HG03460 (cell line): ENCODE measurements at regions not wholly inside any gene's neighbourhood (a gene's known extent, or its start where the extent isn't known, plus 50 kb on each side); places are given as distances from the start of the nearest gene placed in this dataset.
A peak's percentile ranks its signal among the peaks of the same experiment; 100 is the strongest.

Experiments used
- ATAC-seq: cut with Tn5 transposase; IDR thresholded peaks from one replicate; pipeline ENCODE4 v1.9.1; 2021; ENCODE audit not compliant: unreplicated experiment

GRCh38 chr4:144202081-144202480 is 61.6 kb upstream of the GYPA start:
- ATAC-seq = no peak

- ATAC-seq = no peak
Measured at GRCh38 chr4:144203155-144203554, 62.6 kb upstream of the GYPA start.

- no peak for ATAC-seq
Measured at GRCh38 chr4:144204431-144204830, 63.9 kb upstream of the GYPA start.

- no peak for ATAC-seq
Measured at GRCh38 chr4:144206711-144207110, 66.2 kb upstream of the GYPA start.

- no peak for ATAC-seq
Measured at GRCh38 chr4:144208074-144208473, 67.6 kb upstream of the GYPA start.

GRCh38 chr4:144209491-144209890 is 69.0 kb upstream of the GYPA start:
- no peak for ATAC-seq

GRCh38 chr4:144213371-144213770 is 72.9 kb upstream of the GYPA start:
- no peak for ATAC-seq

GRCh38 chr4:144223149-144223548 is 82.6 kb upstream of the GYPA start:
- ATAC-seq = no peak

- no peak for ATAC-seq
Measured at GRCh38 chr4:144223661-144224060, 83.1 kb upstream of the GYPA start.

GRCh38 chr4:144259285-144259684 is 118.8 kb upstream of the GYPA start:
- ATAC-seq = no peak

GRCh38 chr4:144267084-144267483 is 126.6 kb upstream of the GYPA start:
- ATAC-seq = no peak

GRCh38 chr4:144280688-144281087 is 140.2 kb upstream of the GYPA start:
- no peak for ATAC-seq

- no peak for ATAC-seq
Measured at GRCh38 chr4:144283526-144283925, 143.0 kb upstream of the GYPA start.

GRCh38 chr4:144284026-144284425 is 143.5 kb upstream of the GYPA start:
- no peak for ATAC-seq

GRCh38 chr4:144288011-144288903 is 147.7 kb upstream of the GYPA start:
- peak; percentile 90 for ATAC-seq

GRCh38 chr4:144289667-144290428 is 149.3 kb upstream of the GYPA start:
- ATAC-seq = no peak

- ATAC-seq = no peak
Measured at GRCh38 chr4:144291164-144291563, 150.6 kb upstream of the GYPA start.

GRCh38 chr4:144294211-144294610 is 153.7 kb upstream of the GYPA start:
- no peak for ATAC-seq

- ATAC-seq = no peak
Measured at GRCh38 chr4:144295286-144295995, 154.9 kb upstream of the GYPA start.

- no peak for ATAC-seq
Measured at GRCh38 chr4:144296941-144297340, 156.4 kb upstream of the GYPA start.

- no peak for ATAC-seq
Measured at GRCh38 chr4:144298519-144298918, 158.0 kb upstream of the GYPA start.

GRCh38 chr4:144300616-144301015 is 160.1 kb upstream of the GYPA start:
- ATAC-seq = no peak
